ENCODE measurements at regions not wholly inside any gene's neighbourhood (a gene's known extent, or its start where the extent isn't known, plus 50 kb on each side); places are given as distances from the start of the nearest gene placed in this dataset.

GRCh38 chr2:57432528-57432927 is 614.1 kb upstream of the VRK2 start:
- Histone ChIP-seq H3K9ac (ENCODE audit: low read length) (no peak overlapping the region), H3K36me3 (ENCODE audit: control insufficient read depth, insufficient read depth, low read length, severe bottlenecking) (no peaks in the 10 kb centered on the region), H3K27me3 (replicated peaks; ENCODE audit: control insufficient read depth, insufficient read depth, low read length) (no peaks in the 10 kb centered on the region), H3K4me1 (ENCODE audit: control insufficient read depth, insufficient read depth, low read length) (peaks cover 5% of the 10 kb centered on the region), H3K4me3 (ENCODE audit: low read length) (no peak overlapping the region), H3K9me3 (ENCODE audit: control insufficient read depth, low read length) (no peaks in the 10 kb centered on the region)
- DNase-seq (ENCODE audit: low read depth), result no peak

DNA sequence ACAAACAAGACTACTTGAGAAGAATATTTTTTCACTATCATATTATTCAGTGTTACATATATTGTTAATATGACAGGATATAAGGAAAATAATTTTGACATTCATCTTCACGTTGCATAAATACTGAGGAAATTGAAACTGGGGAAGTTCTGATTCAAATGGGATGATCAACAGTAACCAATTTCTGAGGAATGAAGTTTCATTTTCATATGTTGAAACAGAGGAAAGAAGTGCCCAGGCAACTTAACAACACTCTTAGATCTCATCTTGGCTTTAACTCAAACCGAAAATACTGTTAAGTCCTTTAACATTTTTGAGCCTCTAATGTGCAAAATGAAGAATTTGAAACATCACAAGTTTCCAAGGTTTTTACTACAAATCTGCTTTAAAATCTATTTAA is 612.2 kb upstream of the VRK2 start:
- DNase-seq (ENCODE audit: low read depth), result peak; percentile 15
- H3K9ac ChIP-seq (ENCODE audit: low read length), result no peak overlapping the region
- no peaks in the 10 kb centered on the region for H3K27me3 ChIP-seq (replicated peaks; ENCODE audit: control insufficient read depth, insufficient read depth, low read length)
- H3K4me3 ChIP-seq (ENCODE audit: low read length), result no peak overlapping the region
- H3K4me1 ChIP-seq (ENCODE audit: control insufficient read depth, insufficient read depth, low read length), result peaks cover 5% of the 10 kb centered on the region
- no peaks in the 10 kb centered on the region for H3K36me3 ChIP-seq (ENCODE audit: control insufficient read depth, insufficient read depth, low read length, severe bottlenecking)
- H3K9me3 ChIP-seq (ENCODE audit: control insufficient read depth, low read length), result no peaks in the 10 kb centered on the region

GRCh38 chr2:57434972-57435371 is 611.6 kb upstream of the VRK2 start:
- no peak for DNase-seq (ENCODE audit: low read depth)
- Histone ChIP-seq H3K4me1 (ENCODE audit: control insufficient read depth, insufficient read depth, low read length) (peaks cover 5% of the 10 kb centered on the region), H3K27me3 (replicated peaks; ENCODE audit: control insufficient read depth, insufficient read depth, low read length) (no peaks in the 10 kb centered on the region), H3K9me3 (ENCODE audit: control insufficient read depth, low read length) (no peaks in the 10 kb centered on the region), H3K4me3 (ENCODE audit: low read length) (no peak overlapping the region), H3K9ac (ENCODE audit: low read length) (no peak overlapping the region), H3K36me3 (ENCODE audit: control insufficient read depth, insufficient read depth, low read length, severe bottlenecking) (no peaks in the 10 kb centered on the region)

GRCh38 chr2:57437077-57437476 is 609.5 kb upstream of the VRK2 start:
- Histone ChIP-seq H3K27me3 (replicated peaks; ENCODE audit: control insufficient read depth, insufficient read depth, low read length) (no peaks in the 10 kb centered on the region), H3K4me3 (ENCODE audit: low read length) (no peak overlapping the region), H3K4me1 (ENCODE audit: control insufficient read depth, insufficient read depth, low read length) (peaks cover 5% of the 10 kb centered on the region), H3K9me3 (ENCODE audit: control insufficient read depth, low read length) (no peaks in the 10 kb centered on the region), H3K36me3 (ENCODE audit: control insufficient read depth, insufficient read depth, low read length, severe bottlenecking) (no peaks in the 10 kb centered on the region), H3K9ac (ENCODE audit: low read length) (no peak overlapping the region)
- DNase-seq (ENCODE audit: low read depth), result no peak

DNA sequence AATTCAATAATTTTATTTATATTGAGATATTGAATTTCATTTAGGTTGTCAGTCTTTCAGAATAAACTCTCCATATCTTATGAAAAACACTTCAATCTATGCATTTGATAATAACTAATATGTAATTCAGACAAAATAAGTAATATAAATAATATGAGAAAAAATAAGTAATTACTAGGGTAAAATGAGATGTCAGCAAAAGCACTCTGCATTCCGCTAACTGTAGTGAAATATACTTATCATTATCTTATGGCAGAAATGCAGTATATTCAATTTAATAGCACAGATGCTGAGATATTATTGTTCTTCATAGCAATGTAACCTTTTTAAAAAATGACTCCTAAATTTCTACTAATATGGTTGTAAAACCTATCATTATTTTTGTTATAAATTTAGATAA is 606.2 kb upstream of the VRK2 start:
- no peak overlapping the region for H3K9ac ChIP-seq (ENCODE audit: low read length)
- H3K4me3 ChIP-seq (ENCODE audit: low read length), result no peak overlapping the region
- no peak for DNase-seq (ENCODE audit: low read depth)
- no peaks in the 10 kb centered on the region for H3K36me3 ChIP-seq (ENCODE audit: control insufficient read depth, insufficient read depth, low read length, severe bottlenecking)
- no peaks in the 10 kb centered on the region for H3K27me3 ChIP-seq (replicated peaks; ENCODE audit: control insufficient read depth, insufficient read depth, low read length)
- no peaks in the 10 kb centered on the region for H3K9me3 ChIP-seq (ENCODE audit: control insufficient read depth, low read length)
- peaks cover 12% of the 10 kb centered on the region for H3K4me1 ChIP-seq (ENCODE audit: control insufficient read depth, insufficient read depth, low read length)

DNA sequence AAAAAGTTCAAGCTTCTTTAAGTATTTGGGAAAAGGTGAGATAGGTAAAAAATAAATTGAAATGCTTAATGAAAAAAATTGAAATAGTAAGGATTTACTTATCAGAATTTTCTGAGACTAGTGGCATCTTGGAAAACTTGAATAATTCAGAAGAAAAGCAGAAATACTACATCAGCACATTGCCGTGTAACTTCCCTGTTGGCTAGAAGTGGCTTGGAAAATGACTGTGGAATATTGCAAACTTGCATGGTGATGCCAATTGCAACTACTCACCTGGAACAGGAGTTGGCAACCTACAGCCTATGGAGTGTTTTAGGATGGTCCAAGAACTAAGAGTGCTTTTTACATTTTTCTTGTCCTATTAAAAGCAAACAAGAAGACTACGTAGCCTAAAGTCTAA is 603.5 kb upstream of the VRK2 start:
- no peaks in the 10 kb centered on the region for H3K9me3 ChIP-seq (ENCODE audit: control insufficient read depth, low read length)
- DNase-seq (ENCODE audit: low read depth), result no peak
- no peak overlapping the region for H3K9ac ChIP-seq (ENCODE audit: low read length)
- no peak overlapping the region for H3K4me3 ChIP-seq (ENCODE audit: low read length)
- H3K36me3 ChIP-seq (ENCODE audit: control insufficient read depth, insufficient read depth, low read length, severe bottlenecking), result no peaks in the 10 kb centered on the region
- no peaks in the 10 kb centered on the region for H3K27me3 ChIP-seq (replicated peaks; ENCODE audit: control insufficient read depth, insufficient read depth, low read length)
- H3K4me1 ChIP-seq (ENCODE audit: control insufficient read depth, insufficient read depth, low read length), result peaks cover 16% of the 10 kb centered on the region

DNA sequence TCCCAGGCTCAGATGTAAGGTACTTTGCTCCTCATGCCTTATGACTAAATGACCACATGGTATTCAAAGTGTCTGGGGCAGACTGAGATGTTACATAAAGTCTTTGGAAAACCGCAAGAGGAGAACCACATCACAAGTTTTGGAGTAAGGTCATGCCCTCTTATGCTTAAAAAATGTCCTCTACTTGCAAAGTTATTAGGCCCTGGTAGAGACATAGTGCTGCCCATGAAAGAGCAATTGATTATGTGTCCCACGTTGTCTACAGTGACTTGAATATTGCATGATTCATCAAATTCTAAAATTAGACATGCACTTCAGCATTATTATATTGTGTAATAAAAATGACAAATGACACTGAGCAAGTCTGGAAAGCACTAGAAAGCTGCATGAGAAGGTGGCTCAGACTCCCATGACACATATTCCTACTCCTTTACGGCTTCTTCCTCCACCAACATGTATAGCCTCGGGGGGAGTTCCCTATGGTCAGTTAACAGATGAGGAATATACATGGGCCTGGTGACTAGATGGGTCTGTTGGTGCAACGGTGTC is 602.6 kb upstream of the VRK2 start:
- no peaks in the 10 kb centered on the region for H3K36me3 ChIP-seq (ENCODE audit: control insufficient read depth, insufficient read depth, low read length, severe bottlenecking)
- no peak overlapping the region for H3K9ac ChIP-seq (ENCODE audit: low read length)
- DNase-seq (ENCODE audit: low read depth), result no peak
- H3K9me3 ChIP-seq (ENCODE audit: control insufficient read depth, low read length), result no peaks in the 10 kb centered on the region
- H3K27me3 ChIP-seq (replicated peaks; ENCODE audit: control insufficient read depth, insufficient read depth, low read length), result no peaks in the 10 kb centered on the region
- H3K4me3 ChIP-seq (ENCODE audit: low read length), result no peak overlapping the region
- H3K4me1 ChIP-seq (ENCODE audit: control insufficient read depth, insufficient read depth, low read length), result peaks cover 18% of the 10 kb centered on the region

DNA sequence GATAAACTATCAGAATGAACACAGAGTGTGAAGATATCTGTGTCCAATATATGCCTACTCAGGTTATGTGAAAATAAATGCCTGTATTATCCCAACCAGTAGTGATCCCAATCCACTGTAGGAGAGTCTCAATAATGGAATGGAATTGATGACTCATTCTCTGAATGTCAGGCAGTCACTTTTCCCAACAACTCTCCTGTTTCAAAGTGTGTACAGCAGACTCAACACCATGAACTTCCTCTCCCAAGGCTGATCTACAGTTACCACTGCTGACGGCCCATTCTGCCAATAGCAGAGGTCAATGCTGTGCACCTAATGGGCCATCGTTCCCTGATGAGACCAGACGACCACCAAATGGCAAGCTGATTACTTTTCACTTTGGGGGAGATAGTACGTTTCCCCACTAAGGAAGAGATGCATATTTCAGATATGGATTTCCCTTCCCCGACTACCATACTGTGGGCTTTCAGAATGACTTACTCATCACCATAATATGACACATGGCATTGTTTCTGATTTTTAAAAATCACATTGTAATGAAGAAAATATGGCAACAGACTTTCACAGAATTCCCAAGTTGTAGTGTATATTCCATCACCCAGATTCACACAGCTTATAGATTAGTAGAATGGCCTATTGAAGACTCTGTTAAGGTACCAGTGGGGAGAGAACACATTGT is 601.7 kb upstream of the VRK2 start:
- Histone ChIP-seq H3K9ac (ENCODE audit: low read length) (no peak overlapping the region), H3K27me3 (replicated peaks; ENCODE audit: control insufficient read depth, insufficient read depth, low read length) (no peaks in the 10 kb centered on the region), H3K36me3 (ENCODE audit: control insufficient read depth, insufficient read depth, low read length, severe bottlenecking) (no peaks in the 10 kb centered on the region), H3K4me3 (ENCODE audit: low read length) (no peak overlapping the region), H3K4me1 (ENCODE audit: control insufficient read depth, insufficient read depth, low read length) (peaks cover 18% of the 10 kb centered on the region), H3K9me3 (ENCODE audit: control insufficient read depth, low read length) (no peaks in the 10 kb centered on the region)
- DNase-seq (ENCODE audit: low read depth), result no peak

- H3K27me3 ChIP-seq (replicated peaks; ENCODE audit: control insufficient read depth, insufficient read depth, low read length), result no peaks in the 10 kb centered on the region
- DNase-seq (ENCODE audit: low read depth), result peak; percentile 13
- H3K36me3 ChIP-seq (ENCODE audit: control insufficient read depth, insufficient read depth, low read length, severe bottlenecking), result no peaks in the 10 kb centered on the region
Measured at GRCh38 chr2:57448816-57449215, 597.8 kb upstream of the VRK2 start.

GRCh38 chr2:57450170-57450569 is 596.4 kb upstream of the VRK2 start:
- no peaks in the 10 kb centered on the region for H3K27me3 ChIP-seq (replicated peaks; ENCODE audit: control insufficient read depth, insufficient read depth, low read length)
- peaks cover 6% of the 10 kb centered on the region for H3K4me1 ChIP-seq (ENCODE audit: control insufficient read depth, insufficient read depth, low read length)
- H3K9ac ChIP-seq (ENCODE audit: low read length), result no peak overlapping the region
- H3K4me3 ChIP-seq (ENCODE audit: low read length), result no peak overlapping the region
- no peak for DNase-seq (ENCODE audit: low read depth)
- no peaks in the 10 kb centered on the region for H3K36me3 ChIP-seq (ENCODE audit: control insufficient read depth, insufficient read depth, low read length, severe bottlenecking)
- no peaks in the 10 kb centered on the region for H3K9me3 ChIP-seq (ENCODE audit: control insufficient read depth, low read length)

More at GRCh38 chr2:57448816-57449215, 597.8 kb upstream of the VRK2 start:
- H3K9me3 ChIP-seq (ENCODE audit: control insufficient read depth, low read length), result no peaks in the 10 kb centered on the region
- peaks cover 18% of the 10 kb centered on the region for H3K4me1 ChIP-seq (ENCODE audit: control insufficient read depth, insufficient read depth, low read length)
- H3K9ac ChIP-seq (ENCODE audit: low read length), result no peak overlapping the region
- no peak overlapping the region for H3K4me3 ChIP-seq (ENCODE audit: low read length)

GRCh38 chr2:57452634-57453033 is 594.0 kb upstream of the VRK2 start:
- Histone ChIP-seq H3K4me3 (ENCODE audit: low read length) (no peak overlapping the region), H3K27me3 (replicated peaks; ENCODE audit: control insufficient read depth, insufficient read depth, low read length) (no peaks in the 10 kb centered on the region), H3K36me3 (ENCODE audit: control insufficient read depth, insufficient read depth, low read length, severe bottlenecking) (no peaks in the 10 kb centered on the region), H3K9ac (ENCODE audit: low read length) (no peak overlapping the region), H3K4me1 (ENCODE audit: control insufficient read depth, insufficient read depth, low read length) (peaks cover 6% of the 10 kb centered on the region), H3K9me3 (ENCODE audit: control insufficient read depth, low read length) (no peaks in the 10 kb centered on the region)
- no peak for DNase-seq (ENCODE audit: low read depth)

GRCh38 chr2:57453945-57454344 is 592.7 kb upstream of the VRK2 start:
- no peak for DNase-seq (ENCODE audit: low read depth)
- H3K4me3 ChIP-seq (ENCODE audit: low read length), result no peak overlapping the region

More at GRCh38 chr2:57453945-57454344, 592.7 kb upstream of the VRK2 start:
- Histone ChIP-seq H3K36me3 (ENCODE audit: control insufficient read depth, insufficient read depth, low read length, severe bottlenecking) (no peaks in the 10 kb centered on the region), H3K9ac (ENCODE audit: low read length) (no peak overlapping the region), H3K4me1 (ENCODE audit: control insufficient read depth, insufficient read depth, low read length) (no peaks in the 10 kb centered on the region), H3K27me3 (replicated peaks; ENCODE audit: control insufficient read depth, insufficient read depth, low read length) (no peaks in the 10 kb centered on the region), H3K9me3 (ENCODE audit: control insufficient read depth, low read length) (no peaks in the 10 kb centered on the region)
